Astrocyte (in vitro differentiated cells and primary cell): ENCODE measurements at regions not wholly inside any gene's neighbourhood (a gene's known extent, or its start where the extent isn't known, plus 50 kb on each side); places are given as distances from the start of the nearest gene placed in this dataset.

Source experiments
- EZH2 ChIP-seq: IDR thresholded peaks from 2 replicates; pipeline ENCODE4 v1.6.1; 2012; ENCODE audit warnings: mild to moderate bottlenecking, low read length, inconsistent platforms; ENCODE audit not compliant: insufficient read depth
- TF ChIP-seq, protein P1 (sequence below): IDR thresholded peaks from 2 replicates; pipeline ENCODE4 v1.5.1; 2011; ENCODE audit warnings: low read depth, mild to moderate bottlenecking, inconsistent platforms, low read length, moderate library complexity; ENCODE audit not compliant: insufficient read depth

- TF ChIP-seq, protein P1, sequence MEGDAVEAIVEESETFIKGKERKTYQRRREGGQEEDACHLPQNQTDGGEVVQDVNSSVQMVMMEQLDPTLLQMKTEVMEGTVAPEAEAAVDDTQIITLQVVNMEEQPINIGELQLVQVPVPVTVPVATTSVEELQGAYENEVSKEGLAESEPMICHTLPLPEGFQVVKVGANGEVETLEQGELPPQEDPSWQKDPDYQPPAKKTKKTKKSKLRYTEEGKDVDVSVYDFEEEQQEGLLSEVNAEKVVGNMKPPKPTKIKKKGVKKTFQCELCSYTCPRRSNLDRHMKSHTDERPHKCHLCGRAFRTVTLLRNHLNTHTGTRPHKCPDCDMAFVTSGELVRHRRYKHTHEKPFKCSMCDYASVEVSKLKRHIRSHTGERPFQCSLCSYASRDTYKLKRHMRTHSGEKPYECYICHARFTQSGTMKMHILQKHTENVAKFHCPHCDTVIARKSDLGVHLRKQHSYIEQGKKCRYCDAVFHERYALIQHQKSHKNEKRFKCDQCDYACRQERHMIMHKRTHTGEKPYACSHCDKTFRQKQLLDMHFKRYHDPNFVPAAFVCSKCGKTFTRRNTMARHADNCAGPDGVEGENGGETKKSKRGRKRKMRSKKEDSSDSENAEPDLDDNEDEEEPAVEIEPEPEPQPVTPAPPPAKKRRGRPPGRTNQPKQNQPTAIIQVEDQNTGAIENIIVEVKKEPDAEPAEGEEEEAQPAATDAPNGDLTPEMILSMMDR = no peak
- TF ChIP-seq EZH2 = no peak
These were observed 241.1 kb upstream of the TET2 start for GRCh38 chr4:104905546-104905945.
